HG02623 (cell line): ENCODE measurements at regions not wholly inside any gene's neighbourhood (a gene's known extent, or its start where the extent isn't known, plus 50 kb on each side); places are given as distances from the start of the nearest gene placed in this dataset.

Experiments used
- ATAC-seq: cut with Tn5 transposase; IDR thresholded peaks from one replicate; pipeline ENCODE4 v1.9.1; 2021; ENCODE audit warnings: moderate library complexity; ENCODE audit not compliant: unreplicated experiment

GRCh38 chr3:65233561-65233960 is 545.8 kb upstream of the ADAMTS9 start:
- no peak for ATAC-seq

GRCh38 chr3:65231544-65231943 is 543.7 kb upstream of the ADAMTS9 start:
- ATAC-seq = no peak

- no peak for ATAC-seq
Observed at GRCh38 chr3:65230261-65231139, 542.7 kb upstream of the ADAMTS9 start.

DNA sequence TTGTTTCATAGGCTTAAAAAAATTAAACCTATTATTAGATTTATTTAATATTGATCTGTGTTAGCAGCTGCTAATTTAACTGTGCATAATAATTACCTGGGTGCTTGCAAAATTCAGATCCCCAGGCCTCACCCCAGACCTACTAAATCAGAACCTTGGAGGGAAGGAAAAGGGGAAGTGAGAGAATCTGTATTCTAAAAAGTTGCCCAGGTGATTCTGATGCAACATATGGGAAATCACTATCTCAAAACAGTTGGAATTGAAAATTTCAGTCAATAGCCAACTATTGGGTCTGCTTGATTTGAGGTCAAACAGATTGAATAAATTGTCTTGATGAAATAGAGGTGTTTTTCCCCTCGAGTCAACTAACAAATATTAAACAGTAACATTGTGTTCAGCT is 538.5 kb upstream of the ADAMTS9 start:
- no peak for ATAC-seq

GRCh38 chr3:65210026-65210814 is 522.4 kb upstream of the ADAMTS9 start:
- no peak for ATAC-seq

- ATAC-seq = no peak
Observed at GRCh38 chr3:65202395-65202794, 514.6 kb upstream of the ADAMTS9 start.

- no peak for ATAC-seq
Observed at GRCh38 chr3:65201926-65202325, 514.1 kb upstream of the ADAMTS9 start.

- ATAC-seq = no peak
Observed at GRCh38 chr3:65200310-65200970, 512.6 kb upstream of the ADAMTS9 start.

GRCh38 chr3:65196663-65197062 is 508.9 kb upstream of the ADAMTS9 start:
- ATAC-seq = no peak

DNA sequence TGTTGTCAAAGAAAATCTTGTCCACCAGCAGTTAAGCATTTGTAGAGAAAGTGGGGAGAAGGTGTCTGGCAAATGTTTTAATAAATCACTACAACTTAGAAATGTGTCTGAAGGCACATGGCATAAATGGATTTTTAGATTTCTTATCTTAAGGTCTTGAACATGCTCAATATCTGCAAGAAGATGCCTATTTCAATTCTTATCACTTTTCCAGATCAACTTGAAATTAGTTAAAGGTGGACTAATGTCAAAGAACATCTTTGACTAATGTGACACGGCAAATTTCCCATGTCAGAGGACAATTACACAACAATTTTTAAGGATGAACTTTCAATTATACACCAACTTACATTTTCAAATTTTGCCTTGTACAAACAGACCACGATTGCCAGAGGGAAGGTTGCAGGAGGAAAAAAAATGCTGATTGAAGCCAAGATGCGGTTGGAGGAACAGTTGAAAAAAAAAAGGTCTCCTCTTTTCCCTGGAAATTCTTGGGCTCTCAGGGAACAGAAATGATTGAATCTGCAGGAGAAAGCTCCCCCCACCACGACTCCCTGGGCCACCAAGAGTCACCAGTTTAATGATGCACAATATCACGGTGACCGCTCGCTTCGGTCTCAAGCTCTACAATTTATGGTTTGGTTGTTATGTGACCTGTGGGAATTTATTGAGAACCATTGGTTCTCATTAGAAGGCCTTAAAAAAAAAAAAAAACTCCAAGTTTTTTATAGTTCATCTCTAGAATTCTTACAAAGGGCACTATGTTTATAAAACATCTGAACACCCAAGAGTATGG is 507.6 kb upstream of the ADAMTS9 start:
- no peak for ATAC-seq

GRCh38 chr3:65194744-65195143 is 506.9 kb upstream of the ADAMTS9 start:
- ATAC-seq = no peak

DNA sequence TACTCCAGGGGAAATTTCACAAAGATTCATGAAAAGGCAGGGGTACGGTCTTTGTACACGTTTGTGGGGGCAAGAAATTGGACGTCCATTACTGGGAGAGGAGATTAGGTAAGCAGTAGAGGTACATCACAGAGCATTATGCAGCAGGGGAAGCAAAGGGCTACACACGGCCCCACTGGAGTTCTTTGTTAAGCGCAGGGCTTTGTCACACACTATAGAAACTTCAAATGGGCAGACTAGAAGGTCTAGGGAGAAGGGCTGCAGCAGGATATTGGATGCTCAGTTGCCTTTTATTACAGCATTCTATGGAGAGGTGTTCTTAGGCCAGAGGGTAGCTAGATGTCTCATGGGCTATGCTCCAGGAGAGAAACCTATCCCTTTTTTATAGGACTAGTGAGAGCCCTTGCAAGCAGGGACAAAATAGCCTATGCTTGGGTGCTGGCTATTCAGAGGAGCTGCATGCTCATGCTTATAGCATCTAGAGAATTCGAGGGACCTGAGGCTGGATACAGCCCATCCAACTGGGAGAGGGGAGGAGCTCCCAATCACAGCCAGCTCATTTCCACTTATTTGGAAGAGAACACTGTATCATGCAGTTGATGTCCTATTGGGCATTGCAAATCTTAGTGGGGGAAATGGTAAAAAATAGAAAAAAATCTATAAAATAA is 506.4 kb upstream of the ADAMTS9 start:
- no peak for ATAC-seq

GRCh38 chr3:65193531-65193930 is 505.7 kb upstream of the ADAMTS9 start:
- ATAC-seq = no peak

DNA sequence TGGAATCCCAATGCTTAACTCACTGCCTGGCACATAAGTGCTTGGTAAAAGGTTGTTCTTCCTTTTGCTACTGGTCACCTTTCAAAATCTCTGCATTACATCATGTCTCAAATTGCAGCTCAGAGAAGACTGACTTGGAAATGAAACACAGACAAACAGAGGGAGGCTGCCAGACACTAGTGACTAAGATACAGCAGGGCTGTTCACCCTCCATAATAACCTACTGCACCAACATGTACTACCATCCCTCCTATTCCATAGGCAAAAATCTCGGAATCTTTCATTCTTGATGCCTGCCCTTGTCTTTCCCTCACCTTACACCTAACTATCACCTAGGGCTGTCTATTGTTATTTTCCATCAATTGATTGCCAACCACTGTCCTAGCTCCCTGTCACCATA is 502.3 kb upstream of the ADAMTS9 start:
- no peak for ATAC-seq

DNA sequence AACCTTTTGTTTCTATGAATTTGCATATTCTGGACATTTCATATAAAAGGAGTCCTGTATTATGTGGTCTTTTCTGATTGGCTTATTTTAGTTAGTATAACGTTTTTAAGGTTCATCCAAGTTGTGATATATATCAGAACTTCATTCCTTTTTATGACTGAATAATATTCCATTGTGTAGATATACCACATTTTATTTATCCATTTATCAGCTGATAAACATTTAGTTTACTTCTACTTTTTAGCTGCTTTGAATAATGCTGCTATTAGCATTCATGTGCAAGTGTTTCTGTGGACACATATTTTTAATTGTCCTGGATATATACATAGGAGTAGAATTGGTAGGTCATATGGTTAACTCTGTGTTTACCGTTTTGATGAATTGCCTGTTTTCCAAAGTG is 498.5 kb upstream of the ADAMTS9 start:
- no peak for ATAC-seq

DNA sequence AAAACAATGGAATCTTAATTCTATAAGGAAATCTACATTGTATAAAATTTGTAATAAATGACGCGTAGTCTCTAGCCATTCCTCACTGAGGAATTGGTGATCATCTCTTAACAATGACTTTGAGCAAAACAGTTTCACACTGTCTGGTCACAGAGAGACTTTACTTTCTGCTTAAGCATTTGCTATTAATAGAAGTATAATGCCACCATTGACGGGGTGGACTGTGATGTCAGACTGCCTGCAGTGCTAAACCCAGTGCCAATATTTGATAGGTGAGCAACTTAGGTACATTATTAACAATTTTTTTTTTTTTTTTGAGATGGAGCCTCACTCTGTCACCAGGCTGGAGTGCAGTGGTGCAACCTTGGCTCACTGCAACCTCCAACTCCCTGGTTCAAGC is 494.9 kb upstream of the ADAMTS9 start:
- ATAC-seq = no peak

DNA sequence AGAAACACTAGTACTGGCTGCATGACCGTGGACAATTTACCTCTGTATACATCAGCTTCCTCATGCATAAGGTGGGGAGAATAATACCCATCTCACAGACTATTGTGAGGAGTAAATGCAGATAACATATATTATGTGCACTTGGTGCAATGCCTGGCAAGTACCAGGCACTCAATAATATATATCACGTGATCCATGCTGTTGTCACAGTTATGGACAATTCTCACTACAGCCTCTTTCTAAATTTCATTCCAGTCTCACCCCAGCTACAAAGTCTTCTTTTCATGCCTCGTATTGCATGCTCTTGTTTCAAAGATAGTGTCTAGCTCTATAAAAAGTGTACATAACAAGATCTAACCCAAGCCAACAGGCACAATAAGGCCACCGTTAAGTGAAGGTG is 494.3 kb upstream of the ADAMTS9 start:
- no peak for ATAC-seq

DNA sequence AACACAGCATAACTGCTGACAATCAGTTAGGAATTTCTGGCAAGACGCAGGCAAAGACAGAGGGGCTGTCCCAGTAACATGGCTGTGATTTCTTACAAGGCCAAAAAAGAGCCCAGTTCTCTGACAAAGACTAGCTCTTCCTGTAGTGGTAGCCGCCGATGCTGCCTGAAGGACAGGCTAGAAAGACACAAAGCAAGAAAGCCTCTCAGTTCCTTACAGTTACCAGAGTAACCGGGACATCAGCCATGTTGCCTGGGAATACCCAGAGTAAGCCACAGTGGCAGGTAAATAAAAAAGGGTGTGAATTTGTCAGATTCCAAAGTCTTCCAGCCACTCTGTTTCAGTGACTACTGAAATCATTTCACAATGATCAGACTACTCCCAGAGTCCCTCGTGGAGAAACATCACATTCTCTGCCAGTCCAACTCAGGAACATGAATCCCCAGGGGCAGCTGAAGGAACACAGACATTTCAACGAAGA is 493.6 kb upstream of the ADAMTS9 start:
- no peak for ATAC-seq

- ATAC-seq = no peak
Observed at GRCh38 chr3:65178703-65179102, 490.9 kb upstream of the ADAMTS9 start.

GRCh38 chr3:65177960-65178376 is 490.2 kb upstream of the ADAMTS9 start:
- no peak for ATAC-seq
